GM18508 (cell line): ENCODE measurements at regions not wholly inside any gene's neighbourhood (a gene's known extent, or its start where the extent isn't known, plus 50 kb on each side); places are given as distances from the start of the nearest gene placed in this dataset.
"Not testable (repeated sequence)": the region's sequence is repeated elsewhere in the genome, so short reads cannot be mapped to it uniquely, and the experiment has no call there.

Source experiments
- ATAC-seq: cut with Tn5 transposase; IDR thresholded peaks from one replicate; pipeline ENCODE4 v1.9.1; 2021; ENCODE audit warnings: moderate number of reproducible peaks; ENCODE audit not compliant: insufficient read depth, unreplicated experiment

- ATAC-seq = no peak
Measured at GRCh38 chr9:106075960-106076327, 381.6 kb downstream of the TMEM38B start.

DNA sequence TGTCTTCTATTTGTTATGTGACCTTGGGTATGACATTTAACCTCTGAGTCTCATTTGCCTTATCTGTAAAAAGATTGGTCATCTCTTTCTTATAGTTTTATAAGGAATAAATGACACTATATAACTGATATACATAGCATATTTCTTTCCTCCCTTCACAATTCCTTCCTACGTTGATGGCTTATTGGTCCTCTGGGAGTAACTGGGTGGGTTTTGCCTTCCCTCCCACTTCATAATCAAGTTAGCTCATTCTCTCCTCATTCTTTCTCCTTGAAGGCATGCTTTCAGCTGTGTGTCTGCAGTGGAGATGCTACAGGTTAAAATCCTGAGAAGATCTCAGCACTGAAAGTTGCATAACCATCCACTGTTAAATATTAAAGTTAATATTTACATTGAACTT is 382.4 kb downstream of the TMEM38B start:
- ATAC-seq = no peak

GRCh38 chr9:106077731-106078130 is 383.4 kb downstream of the TMEM38B start:
- no peak for ATAC-seq

GRCh38 chr9:106082621-106083020 is 388.3 kb downstream of the TMEM38B start:
- no peak for ATAC-seq

DNA sequence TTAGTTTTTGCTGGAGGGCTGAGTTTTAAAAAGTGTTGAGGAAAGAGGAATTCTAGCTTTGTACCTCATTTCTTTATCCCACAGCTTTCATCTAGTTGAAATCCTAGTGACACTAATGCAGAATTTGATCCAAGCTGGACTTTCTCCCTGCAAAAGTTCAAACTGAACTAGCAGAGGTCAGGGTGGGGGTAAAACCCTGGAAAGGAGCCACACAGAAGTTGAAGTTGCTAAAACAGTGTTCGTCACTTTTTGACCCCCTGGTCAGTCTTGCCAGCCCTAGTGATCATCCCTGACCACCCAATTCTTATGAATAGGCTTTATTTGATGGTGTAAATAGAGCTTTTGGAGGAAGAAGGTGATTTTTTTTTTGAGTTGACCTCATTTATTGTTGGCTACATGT is 390.4 kb downstream of the TMEM38B start:
- no peak for ATAC-seq

DNA sequence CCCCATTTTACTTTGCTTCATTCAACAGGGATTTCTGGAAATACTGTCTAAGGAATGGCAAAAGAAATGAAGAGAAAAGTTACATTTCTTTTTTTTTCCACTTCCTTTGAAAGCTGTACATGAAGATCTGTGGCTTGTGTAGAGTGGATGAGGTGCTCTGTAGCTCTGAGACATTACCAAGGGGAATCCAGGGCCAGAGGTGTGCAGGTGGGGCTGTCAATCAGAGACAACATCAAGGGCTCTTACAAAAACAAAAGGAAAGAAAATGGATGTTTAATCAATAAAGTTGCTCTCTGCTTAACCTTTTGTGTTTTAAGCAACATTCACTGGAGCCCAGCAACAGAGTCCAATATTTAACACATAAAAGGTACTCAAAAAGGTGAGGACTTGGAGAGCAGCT is 391.1 kb downstream of the TMEM38B start:
- no peak for ATAC-seq

DNA sequence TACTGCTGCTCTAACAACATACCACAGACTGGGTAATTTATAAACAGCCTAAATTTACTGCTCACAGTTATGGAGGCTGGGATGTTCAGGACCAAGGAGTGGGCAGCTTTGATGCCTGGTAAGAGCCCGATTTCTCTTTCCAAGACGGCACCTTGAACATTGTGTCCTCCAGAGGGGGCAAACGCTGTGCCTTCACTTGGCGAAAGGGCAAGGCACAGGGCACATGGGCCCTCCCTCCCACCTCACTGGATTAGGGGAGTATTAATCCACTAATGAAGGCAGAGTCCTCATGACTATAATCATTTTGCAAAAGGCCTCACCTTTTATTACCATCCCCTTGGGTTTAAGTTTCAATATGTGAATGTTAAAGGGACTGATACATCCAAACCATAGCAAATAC is 397.7 kb downstream of the TMEM38B start:
- no peak for ATAC-seq

GRCh38 chr9:106102821-106103220 is 408.5 kb downstream of the TMEM38B start:
- no peak for ATAC-seq

GRCh38 chr9:106104887-106105286 is 410.5 kb downstream of the TMEM38B start:
- peak; percentile 46 for ATAC-seq

DNA sequence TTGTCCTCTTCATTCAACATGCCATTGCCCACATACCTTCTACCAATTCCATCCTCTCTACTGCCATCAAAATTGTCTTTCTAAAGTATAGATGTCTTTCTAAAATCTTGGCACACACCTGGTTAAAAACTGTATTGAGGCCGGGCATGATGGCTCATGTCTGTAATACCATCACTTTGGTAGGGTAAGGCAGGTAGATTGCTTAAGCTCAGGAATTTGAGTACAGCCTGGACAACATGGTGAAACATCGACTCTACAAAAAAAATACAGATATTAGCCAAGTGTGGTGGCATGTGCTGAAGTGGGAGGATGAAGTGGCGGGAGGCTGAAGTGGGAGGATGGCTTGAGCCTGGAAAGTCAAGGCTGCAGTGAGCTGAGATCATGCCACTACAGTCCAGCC is 412.1 kb downstream of the TMEM38B start:
- ATAC-seq = no peak

- ATAC-seq = no peak
Measured at GRCh38 chr9:106107716-106108115, 413.4 kb downstream of the TMEM38B start.

GRCh38 chr9:106109706-106110105 is 415.4 kb downstream of the TMEM38B start:
- ATAC-seq = not testable (repeated sequence)

- ATAC-seq = no peak
Measured at GRCh38 chr9:106110483-106110882, 416.1 kb downstream of the TMEM38B start.

DNA sequence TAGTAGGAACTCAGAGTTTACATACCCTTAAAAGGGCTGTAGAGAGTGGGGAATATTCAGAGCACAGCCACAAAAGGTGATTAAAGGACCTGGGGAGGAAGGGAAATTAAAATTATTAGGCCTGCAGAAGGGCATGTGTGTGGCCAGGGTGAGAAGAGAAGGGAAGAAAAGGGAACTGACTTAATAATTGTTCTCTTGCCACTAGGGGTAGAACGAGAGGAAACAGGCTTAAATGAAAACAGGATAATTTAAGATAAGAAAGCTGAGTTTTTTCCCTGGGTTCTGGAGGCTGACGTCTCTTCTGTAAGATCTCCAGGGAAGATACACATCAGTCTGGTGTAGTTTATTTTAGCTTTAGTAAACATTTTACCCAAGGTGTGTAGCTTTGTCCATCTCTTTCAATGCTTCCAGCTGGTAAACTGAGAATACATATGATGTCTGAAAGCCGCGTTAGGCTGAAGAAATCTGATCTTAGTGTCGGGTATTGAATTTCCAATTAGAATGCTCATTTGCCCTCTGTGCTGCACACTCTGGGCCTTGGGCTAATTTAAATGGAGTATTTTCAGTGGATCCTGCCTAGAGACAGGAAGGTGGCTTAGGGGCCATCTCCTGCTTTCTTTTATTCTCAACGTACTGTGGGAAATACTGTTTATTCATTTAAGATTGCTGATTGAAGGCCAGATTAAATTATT is 416.8 kb downstream of the TMEM38B start:
- ATAC-seq = no peak

- no peak for ATAC-seq
Measured at GRCh38 chr9:106112935-106113334, 418.6 kb downstream of the TMEM38B start.

GRCh38 chr9:106119176-106119575 is 424.8 kb downstream of the TMEM38B start:
- ATAC-seq = no peak

DNA sequence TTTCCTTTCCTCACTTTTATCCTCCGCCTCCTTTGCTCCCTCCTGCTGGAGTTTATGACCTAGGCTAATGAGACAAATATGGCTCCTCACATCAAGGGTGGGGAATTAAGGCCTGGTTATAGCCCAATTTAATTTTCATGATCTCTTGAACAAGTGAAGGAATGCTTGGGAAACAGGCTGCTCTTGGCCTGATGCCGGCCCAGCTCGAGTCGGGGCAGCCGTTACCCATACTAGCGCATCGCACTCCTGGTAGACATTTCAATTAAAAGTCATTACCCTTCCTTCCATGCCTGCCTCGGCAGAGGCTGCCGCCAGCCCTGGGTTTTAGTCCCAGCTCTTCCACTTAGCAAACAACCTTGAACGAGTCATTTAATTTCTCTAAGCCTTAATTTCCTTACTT is 425.7 kb downstream of the TMEM38B start:
- ATAC-seq = no peak

DNA sequence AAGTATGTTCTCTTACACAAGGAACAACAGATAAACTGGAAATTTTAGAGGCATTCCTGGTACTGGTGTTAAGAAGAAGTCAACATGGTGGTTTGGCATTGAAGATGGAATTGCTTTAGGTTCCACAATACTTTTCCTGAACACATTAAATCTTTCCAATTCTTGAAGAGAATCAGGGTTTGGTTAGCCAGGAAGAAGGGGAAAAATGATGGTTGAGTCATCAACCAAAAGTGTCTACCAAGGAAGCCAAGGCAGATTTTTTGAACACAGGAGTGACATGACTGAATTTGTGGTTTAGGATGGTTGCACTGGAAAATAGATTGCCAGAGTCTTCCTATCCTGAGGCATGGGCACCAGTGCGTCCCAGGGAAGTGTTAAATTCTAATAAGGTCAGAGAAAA is 433.4 kb downstream of the TMEM38B start:
- no peak for ATAC-seq

DNA sequence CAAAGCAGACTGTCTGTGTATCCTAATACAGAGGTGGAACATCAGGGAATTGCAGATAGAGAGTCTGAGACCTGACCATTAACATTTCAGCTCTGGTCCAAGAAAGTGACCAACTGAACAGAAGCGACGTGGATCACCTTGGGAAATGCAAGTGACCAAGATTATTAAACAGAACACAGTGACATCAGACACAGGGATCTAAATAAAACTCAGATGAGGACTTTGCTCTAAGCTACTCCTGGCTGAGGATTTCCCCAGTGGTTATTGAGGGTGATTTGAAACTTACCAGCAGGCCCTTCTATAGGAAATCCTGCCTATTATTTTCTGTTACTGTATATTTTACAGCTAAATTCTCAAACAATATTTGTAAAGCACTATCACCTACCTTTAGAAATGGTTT is 436.0 kb downstream of the TMEM38B start:
- no peak for ATAC-seq

DNA sequence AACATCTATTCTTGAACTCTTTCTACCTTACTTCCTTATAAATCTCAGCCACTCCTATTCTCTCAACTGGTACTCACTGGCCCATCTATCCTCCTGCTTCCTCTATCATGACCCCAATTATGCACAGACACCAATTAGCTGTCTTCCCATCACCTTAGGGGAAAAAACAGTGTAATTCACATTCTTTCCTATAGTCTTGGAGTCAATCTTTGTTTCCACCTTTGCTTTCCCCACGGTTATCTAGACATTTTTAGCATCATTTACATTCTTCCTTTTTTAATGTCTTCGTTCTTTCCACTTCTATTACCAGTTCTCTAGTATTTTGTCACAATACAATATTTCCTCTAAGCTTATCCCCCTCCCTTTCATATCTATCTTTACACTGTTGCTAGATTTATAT is 449.4 kb downstream of the TMEM38B start:
- ATAC-seq = no peak

DNA sequence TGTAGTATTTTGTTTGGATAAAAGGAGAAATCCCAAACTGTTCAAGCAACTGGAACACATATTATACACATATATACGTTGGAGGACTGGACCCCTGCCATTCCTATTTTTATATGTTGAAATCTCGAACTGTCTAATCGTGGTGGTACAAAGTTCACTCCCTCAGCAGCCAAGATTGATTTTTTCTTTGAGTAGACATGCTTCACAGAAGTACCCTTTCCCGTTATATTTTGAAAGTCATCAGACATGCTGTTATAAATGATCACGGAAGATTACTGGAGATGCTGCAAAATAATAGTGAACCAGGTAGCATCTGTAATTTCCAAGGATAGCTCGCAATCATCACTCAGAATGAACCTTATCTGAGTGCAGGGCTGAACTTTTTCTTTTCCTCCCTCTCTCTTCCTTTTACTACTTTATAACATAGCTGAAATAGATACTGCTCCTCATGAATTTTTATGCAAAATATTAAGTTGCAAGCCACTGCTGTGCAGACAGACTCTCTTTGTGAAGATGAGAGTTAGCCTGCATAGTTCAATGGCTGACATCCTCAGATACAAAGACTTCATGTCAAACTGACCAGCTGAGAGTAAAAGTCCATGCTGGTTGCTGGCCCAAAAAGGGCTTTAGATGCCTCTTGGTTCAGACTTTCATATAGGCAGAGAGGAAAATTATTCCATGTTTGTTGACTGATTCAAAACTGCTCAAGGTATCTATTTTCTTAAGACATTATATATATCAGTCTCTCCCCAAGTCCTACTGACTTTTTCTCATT is 451.9 kb downstream of the TMEM38B start:
- ATAC-seq = no peak

DNA sequence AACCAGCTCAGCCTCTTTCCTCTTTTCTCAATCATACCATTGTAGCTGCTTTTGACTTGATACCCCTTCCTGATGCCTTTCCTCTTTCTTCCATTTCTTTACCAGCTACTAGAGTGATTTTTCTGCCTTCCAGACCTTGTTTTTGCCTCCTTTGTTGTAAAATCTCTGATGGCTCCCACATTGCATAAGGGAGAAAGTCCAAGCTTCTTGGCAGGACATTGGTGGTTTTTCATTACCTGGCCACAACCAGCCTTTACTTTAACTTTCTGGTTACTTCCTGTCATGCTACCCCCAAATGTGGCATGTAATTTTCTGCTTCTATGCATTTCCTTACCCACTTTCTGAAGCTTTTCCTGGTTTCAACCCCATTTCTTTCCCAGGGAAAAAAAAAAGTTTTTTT is 452.5 kb downstream of the TMEM38B start:
- ATAC-seq = no peak
